ENCODE measurements at regions not wholly inside any gene's neighbourhood (a gene's known extent, or its start where the extent isn't known, plus 50 kb on each side); places are given as distances from the start of the nearest gene placed in this dataset.

DNA sequence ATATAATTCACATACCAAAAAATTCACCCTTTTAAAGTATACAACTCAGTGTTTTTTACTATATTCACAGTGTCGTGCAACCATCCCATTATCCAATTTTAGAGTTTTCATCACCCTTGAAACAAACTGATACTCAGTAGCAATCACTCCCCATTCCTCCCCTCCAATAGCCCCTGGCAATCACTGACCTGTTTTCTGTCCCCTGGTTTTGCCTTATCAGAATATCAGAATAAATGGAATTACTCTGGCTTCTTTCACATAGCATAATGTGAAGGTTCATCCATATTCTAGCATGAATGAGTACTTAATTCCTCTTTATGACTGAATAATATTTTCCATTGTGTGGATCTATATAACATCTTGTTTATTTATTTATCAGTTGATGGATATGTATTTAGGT is 153.2 kb downstream of the AASDH start:
- no peaks in the 10 kb centered on the region for H4K20me1 ChIP-seq (ENCODE audit: insufficient read depth)
- ChIA-PET POLR2A (no interaction called here), CTCF (no interaction called here)
- no peak overlapping the region for H3K4me3 ChIP-seq (ENCODE audit: low read depth in 2 of 2, low read length in 1 of 2)
- no peaks in the 10 kb centered on the region for H3K9me3 ChIP-seq
- WGBS (ENCODE audit: low lambda C conversion rate): 58% methylated on average over 1 of the region's 1 CpG
- H3K4me1 ChIP-seq (ENCODE audit: control insufficient read depth in 1 of 2, insufficient read depth in 2 of 2, low read depth in 1 of 2, low read length in 1 of 2): peaks cover 0 to 20% of the 10 kb centered on the region in 2 experiments; a peak in 2 of 4 replicates
- peaks cover 0 to 2% of the 10 kb centered on the region in 2 experiments for H3K36me3 ChIP-seq (replicated peaks in 1 of 2; ENCODE audit: control insufficient read depth in 1 of 2, insufficient read depth in 2 of 2, low read length in 1 of 2)
- no peaks in the 10 kb centered on the region for H3K9me2 ChIP-seq
- no peak overlapping the region for H3K9ac ChIP-seq
- DNase-seq: peak; percentile 46
- TF ChIP-seq GATA2 (CRISPR knock-in tag; IDR thresholded peaks at IDR 0.05) (peak; percentile 84), CHD2 (IDR thresholded peaks at IDR 0.05; ENCODE audit: low read length, partially characterized antibody) (peak; percentile 59), RCOR1 (IDR thresholded peaks at IDR 0.05; ENCODE audit: low read length) (peak; percentile 91), EZH2phosphoT487 (IDR thresholded peaks at IDR 0.05; ENCODE audit: borderline replicate concordance, low read depth) (no peak), TCF12 (IDR thresholded peaks at IDR 0.05) (peak; percentile 43), RAD21 (IDR thresholded peaks at IDR 0.05; ENCODE audit: low read length) (peak; percentile 27; the same call in 1 of the 2 replicates), EP300 (IDR thresholded peaks at IDR 0.05; ENCODE audit: borderline replicate concordance in 1 of 2, low read depth in 1 of 2, low read length in 1 of 2) (peak in 1 of 2 experiments; percentile 94; a peak in 2 of 4 replicates), YY1 (IDR thresholded peaks at IDR 0.05; ENCODE audit: low read depth) (no peak), MEF2A (IDR thresholded peaks at IDR 0.05; ENCODE audit: borderline replicate concordance, low read depth) (no peak), MXI1 (IDR thresholded peaks at IDR 0.05; ENCODE audit: low read depth, low read length) (0 out of 2 replicates have a peak, but pooled peaks have one; percentile 16), FOXJ3 (CRISPR knock-in tag; IDR thresholded peaks at IDR 0.05) (0 out of 2 replicates have a peak, but pooled peaks have one; percentile 47)
- TF ChIP-seq, protein P1, sequence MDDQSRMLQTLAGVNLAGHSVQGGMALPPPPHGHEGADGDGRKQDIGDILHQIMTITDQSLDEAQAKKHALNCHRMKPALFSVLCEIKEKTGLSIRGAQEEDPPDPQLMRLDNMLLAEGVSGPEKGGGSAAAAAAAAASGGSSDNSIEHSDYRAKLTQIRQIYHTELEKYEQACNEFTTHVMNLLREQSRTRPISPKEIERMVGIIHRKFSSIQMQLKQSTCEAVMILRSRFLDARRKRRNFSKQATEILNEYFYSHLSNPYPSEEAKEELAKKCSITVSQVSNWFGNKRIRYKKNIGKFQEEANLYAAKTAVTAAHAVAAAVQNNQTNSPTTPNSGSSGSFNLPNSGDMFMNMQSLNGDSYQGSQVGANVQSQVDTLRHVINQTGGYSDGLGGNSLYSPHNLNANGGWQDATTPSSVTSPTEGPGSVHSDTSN (IDR thresholded peaks at IDR 0.05): no peak
- H3K79me2 ChIP-seq (ENCODE audit: insufficient read depth): no peaks in the 10 kb centered on the region
- peak overlapping the region in 1 of 2 experiments; percentile 86; a peak in 1 of 4 replicates for H3K27ac ChIP-seq (ENCODE audit: low read depth in 2 of 2, low read length in 1 of 2)
- H3K4me2 ChIP-seq: no peak overlapping the region
- no peak overlapping the region for H2AFZ ChIP-seq (ENCODE audit: low read depth)
- no peaks in the 10 kb centered on the region for H3F3A ChIP-seq (replicated peaks; ENCODE audit: insufficient read depth)
- H3K27me3 ChIP-seq (ENCODE audit: insufficient read depth): no peaks in the 10 kb centered on the region

DNA sequence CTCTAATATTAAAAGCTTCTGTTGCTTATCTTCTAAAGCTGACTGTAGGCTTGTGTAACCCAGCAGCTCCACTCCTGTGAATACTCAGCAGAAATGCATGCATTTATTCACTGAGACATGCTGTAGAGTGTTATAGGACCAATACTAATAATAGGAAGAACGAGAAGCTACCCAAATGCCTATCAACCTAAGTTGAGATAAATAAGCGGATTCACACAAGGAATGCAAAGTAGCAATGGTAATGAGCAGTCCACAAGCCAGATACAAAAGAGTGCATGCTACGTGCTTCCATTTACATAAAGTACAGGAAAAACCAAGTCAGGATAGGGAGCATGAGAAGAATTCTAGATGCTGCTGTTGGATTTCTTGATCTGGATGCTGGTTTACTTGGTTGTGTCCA is 155.9 kb downstream of the AASDH start:
- Histone ChIP-seq H3K27ac (ENCODE audit: low read depth in 2 of 2, low read length in 1 of 2) (no peak overlapping the region), H2AFZ (ENCODE audit: low read depth) (no peak overlapping the region), H3K9me2 (no peaks in the 10 kb centered on the region), H3K4me3 (ENCODE audit: low read depth in 2 of 2, low read length in 1 of 2) (no peak overlapping the region), H3K36me3 (replicated peaks in 1 of 2; ENCODE audit: control insufficient read depth in 1 of 2, insufficient read depth in 2 of 2, low read length in 1 of 2) (peaks cover 0 to 2% of the 10 kb centered on the region in 2 experiments), H3K4me2 (no peak overlapping the region), H3F3A (replicated peaks; ENCODE audit: insufficient read depth) (no peaks in the 10 kb centered on the region), H4K20me1 (ENCODE audit: insufficient read depth) (no peaks in the 10 kb centered on the region), H3K27me3 (ENCODE audit: insufficient read depth) (no peaks in the 10 kb centered on the region), H3K9me3 (no peaks in the 10 kb centered on the region), H3K9ac (no peak overlapping the region), H3K4me1 (ENCODE audit: control insufficient read depth in 1 of 2, insufficient read depth in 2 of 2, low read depth in 1 of 2, low read length in 1 of 2) (peaks cover 0 to 12% of the 10 kb centered on the region in 2 experiments; a peak in 2 of 4 replicates), H3K79me2 (ENCODE audit: insufficient read depth) (no peaks in the 10 kb centered on the region)
- DNase-seq: no peak
- TF ChIP-seq MXI1 (IDR thresholded peaks at IDR 0.05; ENCODE audit: low read depth, low read length) (no peak), TCF12 (IDR thresholded peaks at IDR 0.05) (no peak), CHD2 (IDR thresholded peaks at IDR 0.05; ENCODE audit: low read length, partially characterized antibody) (no peak), SMC3 (IDR thresholded peaks at IDR 0.05; ENCODE audit: low read depth, low read length) (no peak), NFIC (IDR thresholded peaks at IDR 0.05; ENCODE audit: borderline replicate concordance) (no peak), EZH2phosphoT487 (IDR thresholded peaks at IDR 0.05; ENCODE audit: borderline replicate concordance, low read depth) (no peak), POLR2AphosphoS5 (IDR thresholded peaks at IDR 0.05; ENCODE audit: low read depth, low read length) (no peak), FOSL2 (IDR thresholded peaks at IDR 0.05; ENCODE audit: borderline replicate concordance, low read depth) (no peak), USF2 (IDR thresholded peaks at IDR 0.05; ENCODE audit: borderline replicate concordance, low read depth, low read length) (no peak), RCOR1 (IDR thresholded peaks at IDR 0.05; ENCODE audit: low read length) (no peak)
- ChIA-PET CTCF (interaction anchor here (0.6 kb wide), 1 partner anchor 211 kb away, joined by 3 read pairs; no protein-coding TSS in a partner anchor), POLR2A (no interaction called here)
- WGBS (ENCODE audit: low lambda C conversion rate): 80% methylated on average over 3 of the region's 3 CpGs
